Cardiac muscle cell (in vitro differentiated cells and primary cell): ENCODE measurements at regions not wholly inside any gene's neighbourhood (a gene's known extent, or its start where the extent isn't known, plus 50 kb on each side); places are given as distances from the start of the nearest gene placed in this dataset.
A peak's percentile ranks its signal among the peaks of the same experiment; 100 is the strongest.

ENCODE experiments used
- DNase-seq, 2 donors: peaks; one replicate each; pipeline versions ENCODE4 v3.0.0 to v3.0.0-alpha.2; 2010 to 2017; ENCODE audit warnings: low read depth in 1 of 2, low spot score in 1 of 2
- H3K27ac ChIP-seq: fragments of 200-600 bp; sonication (generic); 2 replicates; pipeline ENCODE4 v1.5.1; 2016
- H3K27me3 ChIP-seq: fragments of 200-600 bp; sonication (generic); 2 replicates; pipeline ENCODE4 v1.6.0; 2016; ENCODE audit warnings: control low read depth
- H3K36me3 ChIP-seq: fragments of 200-600 bp; sonication (generic); 2 replicates; pipeline ENCODE4 v1.5.1; 2016; ENCODE audit warnings: control low read depth
- H3K4me1 ChIP-seq: fragments of 200-600 bp; sonication (generic); 2 replicates; pipeline ENCODE4 v1.8.1; 2017; ENCODE audit warnings: low read depth, mild to moderate bottlenecking, mixed run types
- H3K4me3 ChIP-seq: fragments of 200-600 bp; sonication (generic); 2 replicates; pipeline ENCODE4 v1.5.1; 2016; ENCODE audit warnings: mild to moderate bottlenecking
- H3K9me3 ChIP-seq: fragments of 200-600 bp; sonication (generic); 2 replicates; pipeline ENCODE4 v1.5.1; 2017; ENCODE audit warnings: low read depth, mild to moderate bottlenecking, control low read depth
- TF ChIP-seq, protein P1 (sequence below): IDR thresholded peaks from 2 replicates; pipeline ENCODE4 v1.5.1; 2012; ENCODE audit warnings: low read depth, mild to moderate bottlenecking, low read length

DNA sequence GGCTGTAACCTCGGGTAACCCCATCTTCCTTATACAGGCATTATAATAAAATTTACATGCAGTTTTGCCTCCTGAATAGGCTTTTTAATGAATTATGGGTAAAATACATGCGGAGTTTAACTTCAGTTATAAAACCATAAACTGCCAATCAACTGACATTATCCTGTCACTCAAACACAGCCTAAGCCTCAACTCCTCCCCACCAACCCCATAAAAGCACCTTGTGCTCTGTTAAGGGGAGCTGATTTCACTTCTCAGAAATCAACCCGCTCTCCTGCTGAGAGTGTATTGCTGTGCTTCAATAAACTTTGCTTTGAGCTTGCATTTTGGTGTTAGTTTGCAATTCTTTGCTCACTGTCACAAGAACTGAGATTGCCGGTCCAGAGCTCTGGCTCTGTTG is 1812.2 kb downstream of the BRINP3 start:
- TF ChIP-seq, protein P1, sequence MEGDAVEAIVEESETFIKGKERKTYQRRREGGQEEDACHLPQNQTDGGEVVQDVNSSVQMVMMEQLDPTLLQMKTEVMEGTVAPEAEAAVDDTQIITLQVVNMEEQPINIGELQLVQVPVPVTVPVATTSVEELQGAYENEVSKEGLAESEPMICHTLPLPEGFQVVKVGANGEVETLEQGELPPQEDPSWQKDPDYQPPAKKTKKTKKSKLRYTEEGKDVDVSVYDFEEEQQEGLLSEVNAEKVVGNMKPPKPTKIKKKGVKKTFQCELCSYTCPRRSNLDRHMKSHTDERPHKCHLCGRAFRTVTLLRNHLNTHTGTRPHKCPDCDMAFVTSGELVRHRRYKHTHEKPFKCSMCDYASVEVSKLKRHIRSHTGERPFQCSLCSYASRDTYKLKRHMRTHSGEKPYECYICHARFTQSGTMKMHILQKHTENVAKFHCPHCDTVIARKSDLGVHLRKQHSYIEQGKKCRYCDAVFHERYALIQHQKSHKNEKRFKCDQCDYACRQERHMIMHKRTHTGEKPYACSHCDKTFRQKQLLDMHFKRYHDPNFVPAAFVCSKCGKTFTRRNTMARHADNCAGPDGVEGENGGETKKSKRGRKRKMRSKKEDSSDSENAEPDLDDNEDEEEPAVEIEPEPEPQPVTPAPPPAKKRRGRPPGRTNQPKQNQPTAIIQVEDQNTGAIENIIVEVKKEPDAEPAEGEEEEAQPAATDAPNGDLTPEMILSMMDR = no peak
- Histone ChIP-seq H3K4me3 (no peak overlapping the region), H3K36me3 (no peaks in the 10 kb centered on the region), H3K27ac (no peak overlapping the region), H3K27me3 (no peaks in the 10 kb centered on the region), H3K9me3 (no peaks in the 10 kb centered on the region), H3K4me1 (no peaks in the 10 kb centered on the region)
- DNase-seq = no peak

DNA sequence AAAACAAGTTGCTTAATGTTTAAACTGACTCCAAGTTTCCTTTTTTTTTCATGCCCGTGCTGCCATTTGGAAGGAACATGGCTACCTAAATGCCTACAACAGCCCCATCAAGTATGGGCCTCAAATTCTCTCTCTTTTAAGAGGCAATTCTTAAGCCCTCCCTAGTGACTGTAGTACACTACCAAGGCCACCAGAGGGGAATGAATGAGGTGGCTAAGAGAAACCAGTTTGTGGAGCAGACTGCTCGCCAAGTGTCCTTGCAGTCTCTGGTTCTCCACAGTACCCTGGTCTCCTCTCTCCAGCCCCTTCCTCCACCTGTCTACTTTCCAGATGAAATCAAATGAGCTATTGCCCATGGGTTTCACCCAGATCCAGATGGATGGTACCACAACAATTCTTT is 1809.6 kb downstream of the BRINP3 start:
- Histone ChIP-seq H3K9me3 (no peaks in the 10 kb centered on the region), H3K27ac (no peak overlapping the region), H3K36me3 (no peaks in the 10 kb centered on the region), H3K27me3 (no peaks in the 10 kb centered on the region), H3K4me1 (no peaks in the 10 kb centered on the region), H3K4me3 (no peak overlapping the region)
- TF ChIP-seq, protein P1 = no peak
- DNase-seq = no peak

DNA sequence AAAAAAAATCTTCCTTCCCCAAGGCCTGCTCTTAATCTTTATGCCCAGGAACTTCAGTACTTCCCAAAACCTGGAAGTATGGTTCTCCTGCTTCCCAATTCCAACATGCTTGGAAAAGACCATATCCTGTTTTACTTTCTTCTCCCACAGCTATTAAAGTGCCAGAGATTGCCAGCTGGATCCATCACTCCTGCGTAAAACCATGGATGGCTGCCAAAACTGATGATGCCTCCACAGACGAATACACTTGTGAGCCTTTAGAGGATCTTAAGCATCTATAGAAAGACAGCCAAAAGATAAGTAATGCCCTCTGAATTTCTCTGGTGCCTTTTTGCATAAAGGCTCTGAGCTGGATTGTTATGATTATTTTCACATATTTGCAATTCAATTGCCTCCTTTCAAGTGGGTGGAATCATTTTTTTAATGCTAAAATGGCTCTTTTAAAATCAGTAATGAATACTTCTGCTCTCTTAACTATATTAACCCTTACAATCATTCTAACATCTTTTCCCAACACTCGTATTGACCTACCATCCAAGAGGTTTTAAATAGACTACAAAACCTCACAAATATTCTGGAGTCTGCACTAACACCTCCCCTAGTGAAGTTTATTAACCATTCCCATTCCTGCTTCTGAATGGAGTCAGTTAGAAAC is 1807.8 kb downstream of the BRINP3 start:
- DNase-seq = peak in 1 of 2 donors; percentile 19

DNA sequence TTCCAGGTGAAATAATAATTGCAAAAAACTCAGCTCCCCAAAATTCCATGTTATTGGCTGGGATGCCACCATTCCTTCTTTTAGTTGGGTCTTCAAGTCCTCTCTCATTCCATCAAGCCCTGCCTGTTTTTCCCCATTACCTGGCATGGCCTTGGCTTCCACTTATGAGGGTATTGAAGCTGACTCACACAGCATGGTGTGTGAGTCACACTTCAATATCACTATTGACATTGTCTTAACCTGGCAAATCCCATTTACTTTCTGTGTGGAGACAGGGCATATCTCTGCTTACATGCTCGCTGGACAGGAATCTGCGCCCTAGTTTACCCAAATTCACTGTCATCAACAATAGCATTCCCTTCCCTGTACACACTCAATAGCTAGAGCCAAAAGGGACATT is 1806.8 kb downstream of the BRINP3 start:
- Histone ChIP-seq H3K9me3 (no peaks in the 10 kb centered on the region), H3K27ac (no peak overlapping the region), H3K4me1 (no peaks in the 10 kb centered on the region), H3K36me3 (no peaks in the 10 kb centered on the region), H3K27me3 (no peaks in the 10 kb centered on the region), H3K4me3 (no peak overlapping the region)
- TF ChIP-seq, protein P1 = no peak
- DNase-seq = no peak

More for the DNA sequence above, 1807.8 kb downstream of the BRINP3 start:
- TF ChIP-seq, protein P1 = no peak
- H3K4me3 ChIP-seq = no peak overlapping the region
- no peaks in the 10 kb centered on the region for H3K36me3 ChIP-seq
- no peaks in the 10 kb centered on the region for H3K27me3 ChIP-seq
- H3K4me1 ChIP-seq = no peaks in the 10 kb centered on the region
- H3K27ac ChIP-seq = no peak overlapping the region
- H3K9me3 ChIP-seq = no peaks in the 10 kb centered on the region

DNA sequence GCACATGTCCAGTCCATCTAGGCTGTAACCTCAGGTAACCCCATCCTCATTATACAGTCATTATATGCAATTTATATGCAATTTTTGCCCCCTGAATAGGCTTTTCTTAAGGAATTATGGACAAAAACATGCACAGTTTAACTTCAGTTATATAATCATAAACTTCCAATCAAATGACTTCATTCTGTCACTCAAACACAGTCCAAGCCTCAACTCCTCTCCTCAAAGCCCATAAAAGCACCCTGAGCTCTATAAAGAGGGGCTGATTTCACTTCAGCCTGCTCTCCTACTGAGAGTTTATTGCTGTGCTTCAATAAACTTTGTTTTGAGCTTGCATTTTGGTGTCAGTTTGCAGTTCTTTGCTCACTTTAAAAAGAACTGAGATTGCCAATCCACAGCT is 1805.5 kb downstream of the BRINP3 start:
- TF ChIP-seq, protein P1 = no peak
- Histone ChIP-seq H3K27me3 (no peaks in the 10 kb centered on the region), H3K4me1 (no peaks in the 10 kb centered on the region), H3K9me3 (no peaks in the 10 kb centered on the region), H3K27ac (no peak overlapping the region), H3K4me3 (no peak overlapping the region), H3K36me3 (no peaks in the 10 kb centered on the region)
- DNase-seq = no peak
